ENCODE measurements at regions not wholly inside any gene's neighbourhood (a gene's known extent, or its start where the extent isn't known, plus 50 kb on each side); places are given as distances from the start of the nearest gene placed in this dataset.

DNA sequence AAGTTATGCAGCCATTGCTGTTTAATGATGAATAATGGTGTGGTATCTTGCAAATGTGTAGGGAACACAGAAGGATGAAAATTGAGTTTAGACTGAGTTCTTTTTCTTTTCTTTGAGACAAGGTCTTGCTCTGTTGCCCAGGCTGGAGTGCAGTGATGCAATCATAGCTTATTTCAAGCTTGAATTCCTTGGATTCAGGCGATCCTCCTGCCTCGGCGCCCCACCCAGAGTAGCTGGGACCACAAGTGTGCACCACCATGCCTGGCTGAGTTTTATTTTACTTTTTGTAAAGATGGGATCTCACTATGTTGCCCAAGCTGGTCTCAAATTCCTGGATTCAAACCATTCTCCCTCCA is 74.6 kb upstream of the TBC1D3K start:
- TF ChIP-seq, protein P1, sequence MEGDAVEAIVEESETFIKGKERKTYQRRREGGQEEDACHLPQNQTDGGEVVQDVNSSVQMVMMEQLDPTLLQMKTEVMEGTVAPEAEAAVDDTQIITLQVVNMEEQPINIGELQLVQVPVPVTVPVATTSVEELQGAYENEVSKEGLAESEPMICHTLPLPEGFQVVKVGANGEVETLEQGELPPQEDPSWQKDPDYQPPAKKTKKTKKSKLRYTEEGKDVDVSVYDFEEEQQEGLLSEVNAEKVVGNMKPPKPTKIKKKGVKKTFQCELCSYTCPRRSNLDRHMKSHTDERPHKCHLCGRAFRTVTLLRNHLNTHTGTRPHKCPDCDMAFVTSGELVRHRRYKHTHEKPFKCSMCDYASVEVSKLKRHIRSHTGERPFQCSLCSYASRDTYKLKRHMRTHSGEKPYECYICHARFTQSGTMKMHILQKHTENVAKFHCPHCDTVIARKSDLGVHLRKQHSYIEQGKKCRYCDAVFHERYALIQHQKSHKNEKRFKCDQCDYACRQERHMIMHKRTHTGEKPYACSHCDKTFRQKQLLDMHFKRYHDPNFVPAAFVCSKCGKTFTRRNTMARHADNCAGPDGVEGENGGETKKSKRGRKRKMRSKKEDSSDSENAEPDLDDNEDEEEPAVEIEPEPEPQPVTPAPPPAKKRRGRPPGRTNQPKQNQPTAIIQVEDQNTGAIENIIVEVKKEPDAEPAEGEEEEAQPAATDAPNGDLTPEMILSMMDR (IDR thresholded peaks at IDR 0.05), result no peak
- TF ChIP-seq POLR2A (IDR thresholded peaks at IDR 0.05), result no peak

Data from adrenal gland (tissue), 5 donors.